PFSK-1 (cell line): ENCODE measurements at regions not wholly inside any gene's neighbourhood (a gene's known extent, or its start where the extent isn't known, plus 50 kb on each side); places are given as distances from the start of the nearest gene placed in this dataset.

Experiments used
- FOXP2 ChIP-seq: optimal IDR thresholded peaks from 2 replicates; pipeline ENCODE3; 2011; ENCODE audit warnings: borderline replicate concordance, control low read depth, inconsistent platforms; ENCODE audit not compliant: insufficient read depth; ENCODE audit errors: extremely low read length, extremely low read depth
- POLR2AphosphoS5 ChIP-seq: IDR thresholded peaks from 2 replicates; pipeline ENCODE4 v1.6.1; 2012; ENCODE audit warnings: low read depth, mild to moderate bottlenecking, control low read depth, low read length, moderate library complexity
- REST ChIP-seq, 2 experiments: IDR thresholded peaks; 2 replicates each; pipeline versions ENCODE4 v1.6.1 to v1.8.0; 2011 to 2012; ENCODE audit warnings: low read depth in 2 of 2, low read length in 2 of 2, control low read depth in 1 of 2, inconsistent platforms in 1 of 2, mild to moderate bottlenecking in 1 of 2, moderate library complexity in 1 of 2; ENCODE audit not compliant: insufficient read depth in 1 of 2
- SIN3A ChIP-seq: IDR thresholded peaks from 2 replicates; pipeline ENCODE4 v1.6.1; 2012; ENCODE audit warnings: mild to moderate bottlenecking, low read length, moderate library complexity, borderline replicate concordance; ENCODE audit not compliant: insufficient read depth
- TAF1 ChIP-seq: IDR thresholded peaks from 2 replicates; pipeline ENCODE4 v1.6.1; 2012; ENCODE audit warnings: low read length, control low read depth, borderline replicate concordance; ENCODE audit not compliant: insufficient read depth

DNA sequence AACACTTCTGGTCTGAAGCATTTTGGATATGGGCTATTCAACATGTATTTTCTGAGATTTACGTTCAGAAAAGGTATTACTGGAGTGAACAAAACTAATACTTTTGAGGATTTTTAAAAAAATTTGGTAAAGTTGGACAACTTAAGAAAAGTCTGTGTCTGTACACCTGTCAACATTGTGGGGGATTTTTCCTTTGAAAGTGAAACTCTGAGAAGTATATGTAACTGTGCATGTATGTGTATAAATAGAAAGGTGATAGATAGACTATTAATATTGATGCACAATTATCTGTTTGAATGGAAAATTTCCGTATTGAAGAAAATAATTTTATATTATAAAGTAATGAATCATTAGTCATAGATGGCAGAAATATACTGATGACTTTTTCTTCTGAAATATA, 312.8 kb upstream of the MDGA2 start:
- TF ChIP-seq FOXP2 (no peak), REST (IDR thresholded peaks at IDR 0.05; ENCODE audit: insufficient read depth in 1 of 2, low read depth in 2 of 2, low read length in 2 of 2) (no peak), POLR2AphosphoS5 (no peak), TAF1 (no peak), SIN3A (no peak)
